A549 (cell line): ENCODE measurements at regions not wholly inside any gene's neighbourhood (a gene's known extent, or its start where the extent isn't known, plus 50 kb on each side); places are given as distances from the start of the nearest gene placed in this dataset.

Experiments
- ATAC-seq, 2 experiments: fragments of 200-7000 bp in 1 of 2; fragments of >200 bp in 1 of 2; cut with Nextera tagmentation in 1 of 2; cut with Tn5 transposase in 1 of 2; 3 replicates each; pipeline versions ENCODE4 v1.8.0 to v1.9.1; 2018 to 2020; ENCODE audit warnings: mild to moderate bottlenecking in 1 of 2, moderate library complexity in 1 of 2
- CTCF ChIA-PET: fragments of 300-600 bp; sonication (Branson Sonifier 250); formaldehyde crosslinking; extraction: SDS; loops from one replicate; lab custom pipeline; 2021; ENCODE audit warnings: antibody characterized with exemption, inconsistent platforms; lab: Yijun Ruan, JAX
- POLR2A ChIA-PET: fragments of 350-600 bp; formaldehyde crosslinking; extraction: SDS; loops from one replicate; lab custom pipeline; 2021; ENCODE audit warnings: antibody characterized with exemption, inconsistent platforms; lab: Yijun Ruan, JAX
- DNase-seq, 2 experiments: peaks; one replicate each; pipeline versions ENCODE4 v3.0.0 to v3.0.0-alpha.2; 2011 to 2016; ENCODE audit warnings: low read depth in 1 of 2, low spot score in 1 of 2
- FAIRE-seq: peaks from 2 replicates; lab custom pipeline; 2011; peaks lifted over from hg19 to GRCh38; lab: Jason Lieb, UNC
- H3K27ac ChIP-seq, 2 experiments: fragments of >200 bp; sonication (Bioruptor Twin); formaldehyde crosslinking; 3 replicates each; pipeline ENCODE4 v1.5.1; 2016 to 2017
- H3K4me1 ChIP-seq: fragments of >200 bp; sonication (Bioruptor Twin); formaldehyde crosslinking; 3 replicates; pipeline ENCODE4 v1.6.1; 2016
- H3K4me2 ChIP-seq: fragments of >200 bp; sonication (Bioruptor Twin); formaldehyde crosslinking; 3 replicates; pipeline ENCODE4 v1.6.1; 2016
- H3K4me3 ChIP-seq: fragments of >200 bp; sonication (Bioruptor Twin); formaldehyde crosslinking; 3 replicates; pipeline ENCODE4 v1.5.1; 2016
- H3K9me3 ChIP-seq: fragments of >200 bp; sonication (Bioruptor Twin); formaldehyde crosslinking; 3 replicates; pipeline ENCODE4 v1.6.1; 2016
- ATOH8 ChIP-seq: fragments of 250-450 bp; sonication (Bioruptor Pico); IDR thresholded peaks from 2 replicates; pipeline ENCODE4 v1.5.0; 2020; ENCODE audit warnings: low read depth, mild to moderate bottlenecking, moderate library complexity
- BCL3 ChIP-seq: fragments of >200 bp; sonication (Bioruptor Twin); formaldehyde crosslinking; IDR thresholded peaks from 3 replicates; pipeline ENCODE4 v1.6.1; 2016
- CHD4 ChIP-seq: fragments of 200-600 bp; sonication (generic); IDR thresholded peaks from 2 replicates; pipeline ENCODE4 v1.6.1; 2016; ENCODE audit warnings: antibody characterized with exemption, mild to moderate bottlenecking, borderline replicate concordance
- EHMT2 ChIP-seq: fragments of 200-600 bp; sonication (generic); IDR thresholded peaks from 2 replicates; pipeline ENCODE4 v1.6.1; 2016; ENCODE audit warnings: antibody characterized with exemption, low read depth, mild to moderate bottlenecking, moderate library complexity
- ELK1 ChIP-seq: fragments of 150-350 bp; IDR thresholded peaks from 2 replicates; pipeline ENCODE4 v1.6.1; 2014; ENCODE audit warnings: low read depth, mild to moderate bottlenecking, low read length
- HEYL ChIP-seq: fragments of 250-450 bp; sonication (Bioruptor Pico); IDR thresholded peaks from 2 replicates; pipeline ENCODE4 v1.8.0; 2021; ENCODE audit warnings: mild to moderate bottlenecking, moderate library complexity
- HMGXB4 ChIP-seq: fragments of 250-450 bp; sonication (Bioruptor Pico); IDR thresholded peaks from 2 replicates; pipeline ENCODE4 v1.5.0; 2021; ENCODE audit warnings: mild to moderate bottlenecking, moderate library complexity, borderline replicate concordance
- HOXB5 ChIP-seq: fragments of 250-450 bp; sonication (Bioruptor Pico); IDR thresholded peaks from 2 replicates; pipeline ENCODE4 v1.5.0; 2020; ENCODE audit warnings: mild to moderate bottlenecking, moderate library complexity
- MAFK ChIP-seq: fragments of 450-650 bp; IDR thresholded peaks from 2 replicates; pipeline ENCODE4 v1.6.1; 2014; ENCODE audit not compliant: partially characterized antibody
- PHF8 ChIP-seq: fragments of 200-600 bp; sonication (generic); IDR thresholded peaks from 2 replicates; pipeline ENCODE4 v1.6.1; 2016; ENCODE audit warnings: low read depth, mild to moderate bottlenecking, antibody characterized with exemption, moderate library complexity, borderline replicate concordance
- RARB ChIP-seq: fragments of 250-450 bp; sonication (Bioruptor Pico); IDR thresholded peaks from 2 replicates; pipeline ENCODE4 v1.8.0; 2021; ENCODE audit warnings: mild to moderate bottlenecking, moderate library complexity
- RNF2 ChIP-seq: fragments of 200-600 bp; sonication (generic); IDR thresholded peaks from 2 replicates; pipeline ENCODE4 v1.6.1; 2016; ENCODE audit warnings: low read depth, mild to moderate bottlenecking, antibody characterized with exemption, moderate library complexity, borderline replicate concordance
- TFCP2L1 ChIP-seq: fragments of 250-450 bp; sonication (Bioruptor Pico); IDR thresholded peaks from 2 replicates; pipeline ENCODE4 v1.5.0; 2021; ENCODE audit warnings: mild to moderate bottlenecking
- ZFP36 ChIP-seq: fragments of 450-650 bp; IDR thresholded peaks from 2 replicates; pipeline ENCODE4 v1.6.1; 2014; ENCODE audit warnings: borderline replicate concordance; ENCODE audit not compliant: partially characterized antibody
- ZSCAN20 ChIP-seq: fragments of 250-450 bp; sonication (Bioruptor Pico); IDR thresholded peaks from 2 replicates; pipeline ENCODE4 v1.8.0; 2022; ENCODE audit warnings: mild to moderate bottlenecking, moderate library complexity
- WGBS: methylation state at CpG from one replicate; pipeline ENCODE4 v1.1.6; 2017; ENCODE audit errors: missing lambda C conversion rate; 5-methylcytosine and 5-hydroxymethylcytosine counted together

GRCh38 chr6:40015530-40015929 is 81.3 kb upstream of the MOCS1 start:
- POLR2A ChIA-PET = no interaction called here
- TF ChIP-seq ZSCAN20 (CRISPR knock-in tag) = no peak
- no peak for TF ChIP-seq RNF2
- TF ChIP-seq ATOH8 (CRISPR knock-in tag) = no peak
- no peak for TF ChIP-seq TFCP2L1 (CRISPR knock-in tag)
- no peak for TF ChIP-seq PHF8
- no peak for TF ChIP-seq HMGXB4
- 32% methylated on average over 1 of the region's 1 CpG for WGBS

GRCh38 chr6:40011844-40012243 is 77.6 kb upstream of the MOCS1 start:
- POLR2A ChIA-PET = no interaction called here
- no peak overlapping the region for H3K4me3 ChIP-seq
- no peak for DNase-seq
- H3K4me2 ChIP-seq = no peak overlapping the region
- no peak for ATAC-seq
- H3K9me3 ChIP-seq = no peaks in the 10 kb centered on the region
- H3K4me1 ChIP-seq = no peaks in the 10 kb centered on the region
- WGBS = 100% methylated on average over 1 of the region's 4 CpGs
- H3K27ac ChIP-seq = no peak overlapping the region
- CTCF ChIA-PET = no interaction called here
- no peak for TF ChIP-seq MAFK
- TF ChIP-seq HEYL (CRISPR knock-in tag) = no peak
- no peak for TF ChIP-seq BCL3
- TF ChIP-seq, all 56 proteins: peak for 0
- no peak for FAIRE-seq

More at GRCh38 chr6:40015530-40015929, 81.3 kb upstream of the MOCS1 start:
- FAIRE-seq (no peak), DNase-seq (no peak), ATAC-seq (no peak)
- Histone ChIP-seq H3K4me2 (no peak overlapping the region), H3K4me1 (no peaks in the 10 kb centered on the region), H3K27ac (no peak overlapping the region), H3K9me3 (no peaks in the 10 kb centered on the region), H3K4me3 (no peak overlapping the region)
- CTCF ChIA-PET = no interaction called here

GRCh38 chr6:40000964-40001515 is 66.8 kb upstream of the MOCS1 start:
- ChIA-PET CTCF (no interaction called here), POLR2A (no interaction called here)
- no peak for TF ChIP-seq ZFP36
- no peak for TF ChIP-seq RARB (CRISPR knock-in tag)
- TF ChIP-seq ELK1 = no peak
- TF ChIP-seq CHD4 = no peak
- no peak for TF ChIP-seq EHMT2
- no peak for TF ChIP-seq HOXB5 (CRISPR knock-in tag)
- TF ChIP-seq MAFK = no peak
- H3K4me2 ChIP-seq = no peak overlapping the region
- no peaks in the 10 kb centered on the region for H3K9me3 ChIP-seq
- no peaks in the 10 kb centered on the region for H3K4me1 ChIP-seq
- FAIRE-seq (no peak), ATAC-seq (no peak), DNase-seq (no peak)
- 6% methylated on average over 4 of the region's 4 CpGs for WGBS
- no peak overlapping the region for H3K27ac ChIP-seq
- H3K4me3 ChIP-seq = no peak overlapping the region
